T-helper 1 cell treated with Interleukin-12 subunit alpha and Interleukin-12 subunit beta and Interleukin-4 antibody, amounts not matched to agents 30 μg/mL and 1 μg/mL, for 36 hours (primary cell): ENCODE measurements at regions not wholly inside any gene's neighbourhood (a gene's known extent, or its start where the extent isn't known, plus 50 kb on each side); places are given as distances from the start of the nearest gene placed in this dataset.

Experiments used
- H3K27ac Mint-ChIP-seq: one replicate; pipeline ENCODE4 v1.8.0; 2021; ENCODE audit warnings: mild to moderate bottlenecking, mixed read lengths
- H3K27me3 Mint-ChIP-seq: one replicate; pipeline ENCODE4 v1.8.0; 2021; ENCODE audit warnings: low read depth, mixed read lengths
- H3K36me3 Mint-ChIP-seq: one replicate; pipeline ENCODE4 v1.8.0; 2021; ENCODE audit warnings: low read depth, mixed read lengths
- H3K4me1 Mint-ChIP-seq: one replicate; pipeline ENCODE4 v1.8.0; 2021; ENCODE audit warnings: low read depth, mixed read lengths
- H3K4me3 Mint-ChIP-seq: one replicate; pipeline ENCODE4 v1.8.0; 2021; ENCODE audit warnings: mild to moderate bottlenecking, moderate library complexity, mixed read lengths
- H3K9me3 Mint-ChIP-seq: one replicate; pipeline ENCODE4 v1.8.0; 2021; ENCODE audit warnings: mixed read lengths

DNA sequence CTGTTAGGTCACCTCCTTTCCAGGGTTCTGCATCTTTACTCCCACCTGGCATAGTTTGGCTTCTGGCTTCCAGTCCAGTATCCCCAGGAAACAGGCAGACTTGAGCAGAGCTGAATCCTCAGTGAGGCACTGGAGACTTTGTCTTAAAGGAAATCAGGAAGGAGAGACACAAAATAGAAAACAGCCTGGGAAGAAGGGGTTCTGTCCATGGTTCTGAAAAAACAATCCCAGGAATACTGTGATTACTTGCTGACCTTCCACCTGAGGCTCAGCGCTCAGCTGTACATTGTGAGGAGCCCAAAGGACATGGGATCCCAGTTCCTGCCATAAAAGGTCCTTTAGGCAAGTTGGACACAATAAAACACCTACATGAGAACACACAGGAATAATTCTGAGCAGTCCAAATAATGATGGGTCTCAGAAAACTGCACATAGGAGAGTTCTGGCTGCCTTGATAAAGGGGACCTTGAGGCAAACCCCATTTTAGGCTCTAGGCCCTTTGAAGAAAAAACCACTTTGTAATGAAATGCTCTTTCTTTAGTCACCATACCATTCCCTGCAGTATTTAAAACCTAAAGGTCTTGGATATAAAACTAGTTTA lies 81.4 kb upstream of the CRHR1 start:
- Mint-ChIP-seq H3K4me1 (no peaks in the 10 kb centered on the region), H3K4me3 (no peak overlapping the region), H3K27ac (no peak overlapping the region), H3K36me3 (no peaks in the 10 kb centered on the region), H3K27me3 (peaks cover 27% of the 10 kb centered on the region), H3K9me3 (no peaks in the 10 kb centered on the region)

DNA sequence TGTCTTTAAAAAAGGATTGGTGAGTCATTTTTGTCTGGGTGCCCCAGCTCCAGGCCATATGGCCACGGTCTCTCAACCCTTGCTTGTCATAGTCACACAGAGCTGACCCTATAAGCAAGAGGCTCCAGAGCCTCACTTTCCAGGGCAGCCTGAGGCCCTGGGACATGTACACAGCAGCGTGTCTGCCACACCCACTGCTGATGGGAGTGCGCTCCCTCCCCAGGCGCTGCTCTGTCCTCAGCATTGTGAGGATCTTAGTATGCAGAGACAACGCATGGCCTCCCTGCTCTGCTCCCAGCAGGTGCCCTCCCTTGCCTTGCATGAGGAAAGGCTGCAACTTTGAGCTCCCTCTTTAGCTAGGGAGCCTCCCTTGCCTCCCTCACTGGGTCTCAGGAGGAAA lies 80.8 kb upstream of the CRHR1 start:
- H3K4me3 Mint-ChIP-seq, result no peak overlapping the region
- no peak overlapping the region for H3K27ac Mint-ChIP-seq
- H3K36me3 Mint-ChIP-seq, result no peaks in the 10 kb centered on the region
- peaks cover 31% of the 10 kb centered on the region for H3K27me3 Mint-ChIP-seq
- no peaks in the 10 kb centered on the region for H3K9me3 Mint-ChIP-seq
- no peaks in the 10 kb centered on the region for H3K4me1 Mint-ChIP-seq

DNA sequence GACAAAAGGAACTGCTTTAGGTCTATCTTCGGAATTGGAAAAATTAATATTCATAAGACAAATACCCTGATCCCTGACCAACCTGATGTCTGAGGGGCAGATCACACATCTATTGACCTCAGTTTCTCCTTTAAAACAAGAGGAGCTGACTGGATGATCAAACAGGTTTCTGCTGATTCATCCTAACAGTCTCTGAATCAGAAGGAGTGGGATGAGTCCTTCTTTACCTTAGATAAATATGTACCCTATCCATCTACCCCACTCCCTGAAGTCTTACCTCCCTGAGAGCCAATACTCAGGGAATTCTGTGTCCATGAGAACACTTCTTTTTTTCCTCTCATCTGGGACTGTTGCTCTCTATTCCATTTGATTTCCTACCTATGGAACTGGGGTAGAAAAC lies 80.3 kb upstream of the CRHR1 start:
- Mint-ChIP-seq H3K4me1 (no peaks in the 10 kb centered on the region), H3K4me3 (no peak overlapping the region), H3K27ac (no peak overlapping the region), H3K36me3 (no peaks in the 10 kb centered on the region), H3K9me3 (no peaks in the 10 kb centered on the region), H3K27me3 (peaks cover 26% of the 10 kb centered on the region)

DNA sequence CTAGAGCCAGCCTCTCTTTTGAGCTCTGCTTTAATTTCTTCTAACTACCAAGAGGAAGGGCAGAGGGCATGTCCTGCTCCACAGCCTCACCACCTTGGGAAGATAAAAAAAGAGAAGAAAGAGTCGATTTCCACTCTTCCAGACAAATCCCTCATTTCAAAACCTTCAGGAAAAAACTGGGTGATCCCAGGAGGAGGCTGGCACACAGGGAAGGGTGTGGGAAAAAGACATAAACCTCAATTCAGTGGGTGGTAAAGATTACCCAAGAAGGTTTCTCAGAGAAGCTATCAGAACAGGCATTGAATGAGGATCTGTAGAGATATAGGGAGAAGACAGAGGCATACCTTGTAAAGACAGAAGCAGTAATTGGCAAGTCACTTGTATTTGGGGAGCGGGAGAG lies 79.9 kb upstream of the CRHR1 start:
- Mint-ChIP-seq H3K4me1 (no peaks in the 10 kb centered on the region), H3K9me3 (no peaks in the 10 kb centered on the region), H3K4me3 (no peak overlapping the region), H3K27ac (no peak overlapping the region), H3K36me3 (no peaks in the 10 kb centered on the region), H3K27me3 (peaks cover 25% of the 10 kb centered on the region)

DNA sequence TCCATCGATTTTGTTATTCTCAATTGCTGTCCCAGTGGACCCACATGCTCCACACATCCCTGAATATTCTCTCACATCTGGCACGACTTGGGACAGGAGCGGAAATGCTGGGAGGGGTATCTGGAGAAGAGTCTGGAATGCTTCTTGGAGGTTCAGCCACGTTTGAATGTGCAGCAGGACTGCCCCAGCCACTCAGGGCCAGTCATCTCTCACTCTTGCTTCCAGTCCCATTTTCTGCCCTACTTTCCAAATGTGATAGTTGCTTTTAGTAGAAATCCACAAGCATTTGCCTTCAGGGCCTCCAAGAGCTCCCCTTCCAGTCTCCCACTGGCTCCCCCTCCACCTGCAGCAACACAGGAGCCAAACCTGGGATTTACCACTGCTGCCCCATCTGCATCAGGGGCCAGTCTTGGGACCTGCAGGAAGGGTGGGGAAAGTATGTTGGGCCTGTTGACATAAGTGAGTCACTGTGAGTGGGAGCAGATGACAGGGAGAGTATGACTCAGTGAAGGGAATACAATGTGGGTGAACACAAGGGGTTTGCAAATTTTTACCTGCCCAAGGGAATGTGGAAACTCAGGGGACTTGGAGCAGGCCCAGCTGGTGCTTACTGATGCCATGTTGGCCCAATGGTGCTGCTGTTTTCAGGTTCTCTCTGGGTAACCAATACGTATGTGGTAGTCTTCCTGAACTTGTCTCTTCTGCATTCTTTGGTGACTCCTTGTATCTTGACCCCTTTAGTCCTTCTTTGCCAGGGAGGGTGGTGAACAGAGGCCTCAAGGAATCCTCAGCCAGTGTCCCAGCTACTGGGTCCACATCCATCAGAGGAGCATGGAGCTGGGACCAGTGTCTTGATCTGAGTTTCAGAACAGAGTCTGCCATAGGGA lies 78.8 kb upstream of the CRHR1 start:
- Mint-ChIP-seq H3K4me3 (no peak overlapping the region), H3K36me3 (no peaks in the 10 kb centered on the region), H3K27ac (no peak overlapping the region), H3K4me1 (no peaks in the 10 kb centered on the region), H3K27me3 (peaks cover 19% of the 10 kb centered on the region), H3K9me3 (no peaks in the 10 kb centered on the region)

DNA sequence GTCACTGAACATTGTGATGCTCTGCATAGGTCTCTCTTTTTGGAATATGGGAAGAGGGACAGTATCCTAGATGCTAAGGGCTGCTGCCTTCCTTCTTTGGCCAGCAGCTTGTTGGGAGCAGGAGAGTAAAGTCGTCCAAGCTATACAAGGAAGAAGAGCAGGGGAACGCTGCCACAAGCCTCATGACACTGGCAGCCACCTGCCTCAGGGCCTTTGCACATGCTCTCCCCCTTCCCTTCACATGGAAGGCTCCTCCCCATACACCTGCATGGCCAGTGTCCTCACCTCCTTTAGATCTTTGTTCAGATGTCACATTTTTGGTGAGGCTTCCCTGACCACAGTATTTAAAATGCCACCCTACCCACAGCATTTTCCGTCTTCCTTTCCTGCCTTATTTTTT lies 78.1 kb upstream of the CRHR1 start:
- H3K27ac Mint-ChIP-seq, result no peak overlapping the region

DNA sequence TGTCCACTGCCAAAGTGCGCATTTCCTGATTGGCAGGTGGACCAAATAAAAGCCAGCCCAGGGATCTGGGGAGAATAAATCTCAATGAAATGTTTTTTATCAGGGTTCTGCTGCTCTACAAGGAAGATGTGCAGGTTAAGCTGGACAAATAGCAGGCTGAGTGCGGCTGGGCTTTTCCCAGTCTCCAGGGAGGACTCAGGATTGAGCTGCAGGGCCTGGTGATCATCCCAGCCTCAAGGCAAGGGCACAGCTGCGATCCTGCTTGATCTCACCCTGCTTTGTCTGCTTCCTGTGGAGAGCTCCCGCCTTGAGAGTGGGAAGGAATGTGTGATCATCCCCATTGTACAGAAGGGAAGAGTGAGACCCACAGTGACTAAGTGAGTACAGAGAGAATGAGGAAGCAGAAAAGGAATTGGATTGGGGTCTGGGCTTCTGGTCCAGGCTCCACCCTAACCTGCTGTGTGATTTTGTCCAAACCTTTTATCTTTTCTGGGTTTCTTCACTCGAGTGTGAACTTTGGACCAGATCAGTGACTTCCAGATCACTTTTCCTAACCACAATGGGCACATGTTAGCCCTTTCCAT lies 75.3 kb upstream of the CRHR1 start:
- H3K36me3 Mint-ChIP-seq, result no peaks in the 10 kb centered on the region
- peaks cover 27% of the 10 kb centered on the region for H3K27me3 Mint-ChIP-seq
- no peaks in the 10 kb centered on the region for H3K4me1 Mint-ChIP-seq
- H3K4me3 Mint-ChIP-seq, result no peak overlapping the region
- no peaks in the 10 kb centered on the region for H3K9me3 Mint-ChIP-seq
- H3K27ac Mint-ChIP-seq, result no peak overlapping the region

More for the DNA sequence above, 78.1 kb upstream of the CRHR1 start:
- Mint-ChIP-seq H3K27me3 (peaks cover 17% of the 10 kb centered on the region), H3K4me1 (no peaks in the 10 kb centered on the region), H3K36me3 (no peaks in the 10 kb centered on the region), H3K4me3 (no peak overlapping the region), H3K9me3 (no peaks in the 10 kb centered on the region)

DNA sequence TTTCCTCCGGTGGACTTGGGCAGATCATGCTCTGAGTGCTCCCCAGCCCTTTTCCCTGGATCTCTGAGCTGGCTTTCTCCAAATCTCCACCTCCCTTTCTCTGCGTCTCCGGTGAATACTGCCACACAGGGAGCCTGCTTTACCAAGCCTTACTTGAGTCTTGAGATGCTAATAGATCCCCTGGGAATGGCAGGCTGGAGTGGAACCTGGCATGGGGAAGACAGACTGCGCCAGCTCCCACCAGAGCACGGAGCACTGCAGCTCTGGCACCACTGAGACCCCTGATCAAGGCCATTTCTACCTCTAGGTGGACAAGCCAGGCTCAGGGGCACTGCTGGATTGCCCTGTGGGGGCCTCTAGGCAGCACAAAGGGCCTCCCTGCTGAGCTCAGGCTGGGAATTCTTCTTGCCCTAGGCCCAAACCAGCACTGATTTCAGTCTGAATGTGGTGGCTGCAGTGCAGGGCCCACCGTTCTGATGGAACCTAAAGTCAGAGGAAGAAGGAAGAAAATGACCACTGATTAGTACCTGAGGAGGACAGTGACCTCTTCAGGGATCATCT lies 74.3 kb upstream of the CRHR1 start:
- Mint-ChIP-seq H3K36me3 (no peaks in the 10 kb centered on the region), H3K27me3 (peaks cover 31% of the 10 kb centered on the region), H3K4me1 (no peaks in the 10 kb centered on the region), H3K9me3 (no peaks in the 10 kb centered on the region), H3K27ac (no peak overlapping the region), H3K4me3 (no peak overlapping the region)

DNA sequence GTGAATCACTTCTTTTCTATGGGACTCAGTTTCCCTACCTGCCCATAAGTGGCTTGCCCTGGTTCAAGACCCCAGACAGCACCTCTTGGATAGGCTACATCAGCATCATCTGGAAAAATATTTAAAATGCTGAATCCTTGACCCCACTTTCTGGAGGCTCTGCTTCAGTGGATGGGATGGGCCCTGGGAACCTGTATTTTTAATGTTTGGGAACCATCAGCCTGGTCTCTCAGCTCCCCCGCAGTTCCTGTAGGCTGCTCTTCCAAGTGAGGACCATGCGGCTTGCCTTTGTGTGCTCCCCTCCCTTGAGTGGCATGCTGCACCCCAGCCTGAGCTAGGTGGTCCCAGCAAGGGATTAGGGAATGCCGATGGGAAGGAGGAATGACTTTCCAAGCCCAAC lies 68.3 kb upstream of the CRHR1 start:
- Mint-ChIP-seq H3K27me3 (peaks cover 38% of the 10 kb centered on the region), H3K9me3 (no peaks in the 10 kb centered on the region), H3K4me1 (no peaks in the 10 kb centered on the region), H3K36me3 (no peaks in the 10 kb centered on the region), H3K27ac (no peak overlapping the region), H3K4me3 (no peak overlapping the region)

DNA sequence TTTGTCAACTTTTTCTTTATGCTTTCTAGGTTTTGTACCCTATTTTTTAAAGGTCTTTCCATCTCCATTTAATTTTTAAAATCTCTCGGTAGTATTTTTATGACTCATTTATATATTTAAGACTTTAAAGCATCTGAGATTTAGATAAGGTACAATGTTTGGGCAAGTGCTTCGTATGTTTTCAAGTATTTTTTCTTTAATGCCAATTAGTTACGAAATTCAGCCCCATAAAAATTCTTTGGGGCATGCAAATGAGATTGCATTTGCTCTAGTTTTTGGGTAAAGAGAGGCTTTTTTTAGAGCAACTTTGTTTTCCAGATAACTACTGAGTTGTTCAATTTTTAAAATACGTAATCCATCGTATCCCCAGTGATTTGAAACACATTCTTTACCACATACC lies 65.3 kb upstream of the CRHR1 start:
- H3K4me3 Mint-ChIP-seq, result no peak overlapping the region
- H3K9me3 Mint-ChIP-seq, result peaks cover under 1% of the 10 kb centered on the region
- no peaks in the 10 kb centered on the region for H3K36me3 Mint-ChIP-seq
- no peak overlapping the region for H3K27ac Mint-ChIP-seq
- no peaks in the 10 kb centered on the region for H3K4me1 Mint-ChIP-seq
- H3K27me3 Mint-ChIP-seq, result peaks cover 40% of the 10 kb centered on the region

DNA sequence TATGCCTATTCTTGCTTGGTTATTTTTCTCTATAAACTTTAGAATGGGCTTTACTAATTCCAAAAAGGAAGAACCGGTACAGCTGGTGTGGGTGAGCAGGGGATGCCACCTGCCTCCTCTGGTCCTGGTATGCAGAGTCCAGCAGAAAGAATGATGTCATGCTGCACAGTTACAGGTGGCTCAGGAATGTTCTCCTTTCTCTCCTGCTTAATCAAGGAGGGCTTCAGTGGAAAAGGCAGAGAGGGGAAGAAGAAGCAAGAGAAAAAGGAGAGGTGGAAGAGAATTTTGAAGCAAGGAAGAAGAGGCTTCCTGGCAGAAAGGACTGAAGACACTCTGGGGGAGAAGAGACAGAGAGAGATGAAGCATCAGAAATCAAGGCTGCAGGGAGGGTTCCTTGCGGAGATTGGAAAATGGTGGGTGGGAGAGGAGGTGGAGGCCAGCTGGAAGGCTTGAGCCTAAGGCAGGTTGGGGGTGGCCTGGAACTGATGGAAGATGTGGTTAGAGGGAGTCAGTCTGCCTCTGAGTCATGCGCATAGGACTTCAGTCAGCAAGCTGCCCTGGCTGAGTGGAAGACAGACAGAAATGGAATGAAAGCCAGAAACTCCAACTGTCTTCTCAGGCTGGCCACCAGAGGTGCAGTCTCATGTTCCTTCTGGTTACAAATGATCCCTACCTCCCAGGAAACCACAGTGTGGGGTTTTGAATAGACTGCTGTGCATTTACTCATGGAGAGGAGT lies 64.6 kb upstream of the CRHR1 start:
- no peaks in the 10 kb centered on the region for H3K36me3 Mint-ChIP-seq
- no peak overlapping the region for H3K27ac Mint-ChIP-seq
- peaks cover 40% of the 10 kb centered on the region for H3K27me3 Mint-ChIP-seq
- H3K4me1 Mint-ChIP-seq, result no peaks in the 10 kb centered on the region
- no peak overlapping the region for H3K4me3 Mint-ChIP-seq
- peaks cover 4% of the 10 kb centered on the region for H3K9me3 Mint-ChIP-seq

DNA sequence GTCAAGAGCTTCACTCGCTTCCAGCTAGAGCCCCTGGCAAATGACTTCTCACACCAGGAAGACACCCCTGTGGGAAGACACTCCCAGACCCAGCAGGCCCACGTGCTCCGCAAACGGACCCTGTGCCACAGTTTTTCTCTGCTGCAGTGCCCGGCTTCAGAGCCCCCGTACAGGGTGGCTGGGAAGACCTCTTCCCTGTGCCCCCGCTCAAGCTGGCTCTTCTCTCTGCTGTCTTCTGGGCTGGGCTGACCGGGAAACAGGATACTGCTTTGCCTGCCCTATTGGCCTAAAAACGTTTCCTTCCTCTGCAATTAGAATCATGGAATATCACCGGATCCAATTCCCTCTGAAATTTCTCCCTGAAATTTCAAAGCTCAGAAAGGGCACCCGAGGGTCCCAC lies 63.7 kb upstream of the CRHR1 start:
- H3K4me3 Mint-ChIP-seq, result no peak overlapping the region
- H3K9me3 Mint-ChIP-seq, result peaks cover 4% of the 10 kb centered on the region
- no peaks in the 10 kb centered on the region for H3K4me1 Mint-ChIP-seq
- H3K27ac Mint-ChIP-seq, result no peak overlapping the region
- H3K27me3 Mint-ChIP-seq, result peaks cover 40% of the 10 kb centered on the region
- no peaks in the 10 kb centered on the region for H3K36me3 Mint-ChIP-seq

DNA sequence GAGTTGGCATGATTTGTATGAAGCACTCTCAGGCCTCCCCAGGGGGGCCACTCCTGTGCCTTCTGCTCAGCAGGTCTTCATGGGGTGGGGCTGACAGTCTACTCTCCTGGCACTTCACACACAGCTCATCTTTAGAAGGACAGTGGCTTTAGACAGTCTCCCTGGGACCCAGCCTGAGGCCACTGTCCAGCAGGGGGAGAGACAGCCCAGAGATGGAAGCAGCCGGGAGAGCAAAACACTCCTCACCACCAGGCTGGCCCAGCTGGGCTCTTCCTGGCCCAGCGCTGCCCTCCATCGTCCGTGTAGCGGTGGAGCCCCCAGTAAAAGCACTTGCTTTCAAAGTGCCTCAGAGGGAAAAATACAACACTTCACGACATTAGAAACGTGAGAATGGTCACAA lies 62.0 kb upstream of the CRHR1 start:
- H3K4me1 Mint-ChIP-seq, result no peaks in the 10 kb centered on the region
- no peaks in the 10 kb centered on the region for H3K36me3 Mint-ChIP-seq
- no peak overlapping the region for H3K4me3 Mint-ChIP-seq
- no peak overlapping the region for H3K27ac Mint-ChIP-seq
- peaks cover 54% of the 10 kb centered on the region for H3K27me3 Mint-ChIP-seq
- peaks cover 4% of the 10 kb centered on the region for H3K9me3 Mint-ChIP-seq

DNA sequence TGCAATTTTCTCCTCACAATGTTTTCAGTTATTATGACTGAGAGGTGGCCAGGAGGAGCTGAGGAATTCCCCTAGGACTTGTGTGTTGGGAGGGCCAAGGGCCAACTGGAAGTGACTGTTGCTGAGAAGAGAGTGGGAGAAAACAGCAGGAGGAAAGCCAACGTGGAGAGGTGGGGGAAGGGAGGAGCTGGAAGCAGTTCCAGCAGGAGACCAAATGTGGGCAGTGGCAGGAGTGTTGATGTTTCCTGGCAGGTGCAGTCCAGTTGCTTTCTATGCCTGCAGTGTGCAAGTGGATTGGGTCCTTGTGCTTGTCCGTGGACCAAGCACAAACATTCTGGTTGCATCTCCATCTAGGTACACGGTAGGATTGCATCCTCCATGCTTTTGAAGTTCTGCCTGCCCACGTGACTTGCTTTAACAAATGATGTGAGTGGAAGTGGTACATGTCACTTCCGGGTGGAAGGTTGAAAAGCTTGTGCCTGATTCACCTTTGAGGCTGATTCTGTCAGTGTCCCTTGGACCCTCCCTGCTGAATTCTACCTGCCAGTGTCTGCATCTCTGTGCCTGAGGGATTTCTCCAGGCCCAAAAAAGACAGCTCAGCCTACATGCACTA lies 54.7 kb upstream of the CRHR1 start:
- Mint-ChIP-seq H3K27ac (no peak overlapping the region), H3K27me3 (peaks cover 37% of the 10 kb centered on the region), H3K4me1 (no peaks in the 10 kb centered on the region), H3K36me3 (no peaks in the 10 kb centered on the region), H3K9me3 (peaks cover 20% of the 10 kb centered on the region), H3K4me3 (no peak overlapping the region)
